Spleen (tissue), 7 donors: ENCODE measurements at regions not wholly inside any gene's neighbourhood (a gene's known extent, or its start where the extent isn't known, plus 50 kb on each side); places are given as distances from the start of the nearest gene placed in this dataset.

Source experiments
- POLR2A ChIP-seq, 3 donors: fragments of 450-650 bp; IDR thresholded peaks; one replicate each; pipeline ENCODE4 v1.5.1; 2017; ENCODE audit warnings: antibody characterized with exemption in 3 of 3, mild to moderate bottlenecking in 1 of 3
- POLR2AphosphoS5 ChIP-seq, 3 donors: sonication (generic); formaldehyde crosslinking; IDR thresholded peaks; one replicate each; pipeline ENCODE4 v1.5.1; 2017; ENCODE audit warnings: antibody characterized with exemption in 3 of 3
- TF ChIP-seq, protein P1 (sequence below), 11 experiments: fragments of 200-600 bp in 7 of 11; fragments of 450-650 bp in 4 of 11; sonication (generic) in 4 of 11; IDR thresholded peaks in 8 of 11; conservative IDR thresholded peaks in 3 of 11; 1 replicate in 7 of 11; 2 replicates in 4 of 11; pipeline versions ENCODE4 v1.4.0 to v1.8.0; 2016 to 2021; ENCODE audit warnings: antibody characterized with exemption in 11 of 11, inconsistent platforms in 4 of 11, mild to moderate bottlenecking in 1 of 11
- donor health status: DM: no; HTN: no; CAD: no; lungs with moderate emphysema.
- donor health status: DM: no; HTN: no; CAD: no.
- donor health status: DM: no; HTN: no; CAD: no.

GRCh38 chr16:25628766-25629165 is 63.0 kb upstream of the HS3ST4 start:
- no peak for TF ChIP-seq POLR2A (IDR thresholded peaks at IDR 0.05)
- TF ChIP-seq, protein P1, sequence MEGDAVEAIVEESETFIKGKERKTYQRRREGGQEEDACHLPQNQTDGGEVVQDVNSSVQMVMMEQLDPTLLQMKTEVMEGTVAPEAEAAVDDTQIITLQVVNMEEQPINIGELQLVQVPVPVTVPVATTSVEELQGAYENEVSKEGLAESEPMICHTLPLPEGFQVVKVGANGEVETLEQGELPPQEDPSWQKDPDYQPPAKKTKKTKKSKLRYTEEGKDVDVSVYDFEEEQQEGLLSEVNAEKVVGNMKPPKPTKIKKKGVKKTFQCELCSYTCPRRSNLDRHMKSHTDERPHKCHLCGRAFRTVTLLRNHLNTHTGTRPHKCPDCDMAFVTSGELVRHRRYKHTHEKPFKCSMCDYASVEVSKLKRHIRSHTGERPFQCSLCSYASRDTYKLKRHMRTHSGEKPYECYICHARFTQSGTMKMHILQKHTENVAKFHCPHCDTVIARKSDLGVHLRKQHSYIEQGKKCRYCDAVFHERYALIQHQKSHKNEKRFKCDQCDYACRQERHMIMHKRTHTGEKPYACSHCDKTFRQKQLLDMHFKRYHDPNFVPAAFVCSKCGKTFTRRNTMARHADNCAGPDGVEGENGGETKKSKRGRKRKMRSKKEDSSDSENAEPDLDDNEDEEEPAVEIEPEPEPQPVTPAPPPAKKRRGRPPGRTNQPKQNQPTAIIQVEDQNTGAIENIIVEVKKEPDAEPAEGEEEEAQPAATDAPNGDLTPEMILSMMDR (IDR thresholded peaks at IDR 0.05 in 8 of 11, conservative IDR thresholded peaks at IDR 0.05 in 3 of 11): no peak
- no peak for TF ChIP-seq POLR2AphosphoS5 (IDR thresholded peaks at IDR 0.05)
